Left lobe of liver (tissue), 2 donors: ENCODE measurements at regions not wholly inside any gene's neighbourhood (a gene's known extent, or its start where the extent isn't known, plus 50 kb on each side); places are given as distances from the start of the nearest gene placed in this dataset.
"Not testable (repeated sequence)": the region's sequence is repeated elsewhere in the genome, so short reads cannot be mapped to it uniquely, and the experiment has no call there.

Source experiments
- ATAC-seq: fragments of 200-7000 bp; cut with Tn5 transposase; one replicate; pipeline ENCODE4 v1.9.1; 2020; ENCODE audit warnings: mild to moderate bottlenecking, moderate library complexity
- DNase-seq: peaks from one replicate; pipeline ENCODE4 v3.0.0-alpha.2; 2020; ENCODE audit warnings: low spot score
- donor health status: DM: no; HTN: no; CAD: no; lungs with moderate emphysema.
- donor health status: DM: no; HTN: yes; CAD: no.

GRCh38 chr7:35853194-35853593 lies 52.3 kb downstream of the SEPTIN7 start:
- ATAC-seq, DNase-seq: not testable (repeated sequence)

GRCh38 chr7:35854311-35854710 lies 53.5 kb downstream of the SEPTIN7 start:
- DNase-seq, result no peak
- no peak for ATAC-seq

GRCh38 chr7:35856175-35856574 lies 55.3 kb downstream of the SEPTIN7 start:
- ATAC-seq, result no peak
- no peak for DNase-seq

- ATAC-seq (no peak), DNase-seq (no peak)
These were observed 59.8 kb downstream of the SEPTIN7 start for GRCh38 chr7:35860664-35861063.

GRCh38 chr7:35865287-35865686 lies 64.4 kb downstream of the SEPTIN7 start:
- DNase-seq (no peak), ATAC-seq (no peak)

GRCh38 chr7:35866186-35866585 lies 65.3 kb downstream of the SEPTIN7 start:
- no peak for ATAC-seq
- DNase-seq, result no peak

GRCh38 chr7:35869117-35869516 lies 68.3 kb downstream of the SEPTIN7 start:
- DNase-seq, ATAC-seq: not testable (repeated sequence)

- DNase-seq (no peak), ATAC-seq (no peak)
These were observed 69.0 kb downstream of the SEPTIN7 start for GRCh38 chr7:35869810-35870209.

- ATAC-seq, result no peak
- DNase-seq, result no peak
These were observed 71.0 kb downstream of the SEPTIN7 start for GRCh38 chr7:35871856-35872255.

GRCh38 chr7:35874886-35875285 lies 74.0 kb downstream of the SEPTIN7 start:
- DNase-seq, result no peak
- ATAC-seq, result no peak

- ATAC-seq (no peak), DNase-seq (no peak)
These were observed 74.4 kb downstream of the SEPTIN7 start for GRCh38 chr7:35875292-35875691.

GRCh38 chr7:35878351-35878750 lies 77.5 kb downstream of the SEPTIN7 start:
- ATAC-seq (no peak), DNase-seq (no peak)

- DNase-seq, result not testable (repeated sequence)
These were observed 86.6 kb downstream of the SEPTIN7 start for GRCh38 chr7:35887430-35887829.

GRCh38 chr7:35889001-35889400 lies 88.1 kb downstream of the SEPTIN7 start:
- ATAC-seq (no peak), DNase-seq (no peak)

More at GRCh38 chr7:35887430-35887829, 86.6 kb downstream of the SEPTIN7 start:
- not testable (repeated sequence) for ATAC-seq

GRCh38 chr7:35889870-35890269 lies 89.0 kb downstream of the SEPTIN7 start:
- ATAC-seq (no peak), DNase-seq (no peak)

- no peak for DNase-seq
- no peak for ATAC-seq
These were observed 90.4 kb downstream of the SEPTIN7 start for GRCh38 chr7:35891004-35891830.

GRCh38 chr7:35893649-35894048 lies 92.8 kb downstream of the SEPTIN7 start:
- DNase-seq, result no peak
- ATAC-seq, result no peak

GRCh38 chr7:35894721-35895120 lies 93.9 kb downstream of the SEPTIN7 start:
- no peak for ATAC-seq
- no peak for DNase-seq

- no peak for ATAC-seq
- no peak for DNase-seq
These were observed 99.8 kb downstream of the SEPTIN7 start for GRCh38 chr7:35900651-35901050.

- DNase-seq (no peak), ATAC-seq (no peak)
These were observed 104.7 kb downstream of the SEPTIN7 start for GRCh38 chr7:35905555-35905954.

- ATAC-seq (peak; percentile 99), DNase-seq (peak; percentile 63)
These were observed 105.5 kb downstream of the SEPTIN7 start for GRCh38 chr7:35906191-35906908.
